Panc1 (cell line): ENCODE measurements at regions not wholly inside any gene's neighbourhood (a gene's known extent, or its start where the extent isn't known, plus 50 kb on each side); places are given as distances from the start of the nearest gene placed in this dataset.

ENCODE experiments used
- ATAC-seq: fragments of 200-7000 bp; cut with Tn5 transposase; 2 replicates; pipeline ENCODE4 v1.9.1; 2020; ENCODE audit warnings: mild to moderate bottlenecking, moderate library complexity
- BruUV-seq: library from RNA; stranded (reverse); fragments of 400-500 nt; replicated peaks from 2 replicates; lab custom pipeline; 2021; lab: Mats Ljungman, UMichigan
- CTCF ChIA-PET: fragments of 300-600 bp; sonication (Branson Sonifier 250); formaldehyde crosslinking; loops from one replicate; lab custom pipeline; 2022; ENCODE audit warnings: antibody characterized with exemption; lab: Charles Lee
- POLR2A ChIA-PET: fragments of 300-600 bp; sonication (Branson Sonifier 250); formaldehyde crosslinking; loops from one replicate; lab custom pipeline; 2022; ENCODE audit warnings: antibody characterized with exemption; lab: Charles Lee
- DNase-seq: peaks from one replicate; pipeline ENCODE4 v3.0.0-alpha.2; 2010; ENCODE audit warnings: low read depth, low spot score
- H3K27ac ChIP-seq: 2 replicates; pipeline ENCODE4 v1.5.1; 2011; ENCODE audit warnings: mild to moderate bottlenecking, low read length, inconsistent platforms
- H3K27me3 ChIP-seq: fragments of 200-500 bp; sonication (Bioruptor generic); 2 replicates; pipeline ENCODE4 v1.6.0; 2014; ENCODE audit warnings: low read length, inconsistent platforms; ENCODE audit not compliant: control insufficient read depth, insufficient read depth
- H3K36me3 ChIP-seq: fragments of 200-500 bp; sonication (Bioruptor generic); 2 replicates; pipeline ENCODE4 v1.5.1; 2014; ENCODE audit warnings: inconsistent platforms, mild to moderate bottlenecking, low read length, moderate library complexity; ENCODE audit not compliant: control insufficient read depth, insufficient read depth
- H3K4me1 ChIP-seq: 2 replicates; pipeline ENCODE4 v1.5.1; 2011; ENCODE audit warnings: inconsistent platforms, mild to moderate bottlenecking, low read length, moderate library complexity; ENCODE audit not compliant: control insufficient read depth, insufficient read depth
- H3K4me3 ChIP-seq, 2 experiments: 2 replicates each; pipeline ENCODE4 v1.5.1; 2011 to 2012; ENCODE audit warnings: low read depth in 2 of 2, low read length in 2 of 2, mild to moderate bottlenecking in 2 of 2, inconsistent platforms in 1 of 2, moderate library complexity in 1 of 2
- H3K9me3 ChIP-seq: fragments of 200-500 bp; sonication (Bioruptor generic); 2 replicates; pipeline ENCODE4 v1.5.1; 2014; ENCODE audit warnings: low read depth, mild to moderate bottlenecking, inconsistent platforms, low read length, moderate library complexity; ENCODE audit not compliant: control insufficient read depth, insufficient read depth
- POLR2AphosphoS5 ChIP-seq: IDR thresholded peaks from 2 replicates; pipeline ENCODE4 v1.6.1; 2012; ENCODE audit warnings: mild to moderate bottlenecking, low read depth, low read length, moderate library complexity
- SIN3A ChIP-seq: IDR thresholded peaks from 2 replicates; pipeline ENCODE4 v1.6.1; 2012; ENCODE audit warnings: low read depth, mild to moderate bottlenecking, low read length, moderate library complexity, borderline replicate concordance; ENCODE audit not compliant: insufficient read depth
- TCF7L2 ChIP-seq: IDR thresholded peaks from 2 replicates; pipeline ENCODE4 v1.6.1; 2011; ENCODE audit warnings: mild to moderate bottlenecking, low read depth, low read length, inconsistent platforms
- in situ Hi-C: cut with HindIII; loops from 2 replicates; pipeline ENCODE4 v1.10.0; 2016; ENCODE audit warnings: low sequenced_read_pairs, low pct_unique_long_range_greater_than_20kb
- intact Hi-C: fragments of 100-400 bp; cut with micrococcal nuclease; formaldehyde crosslinking; loops from one replicate; pipeline ENCODE4 v1.10.0; 2022; ENCODE audit not compliant: unreplicated experiment
- TF ChIP-seq, protein P1 (sequence below), 2 experiments: IDR thresholded peaks; 2 replicates each; pipeline ENCODE4 v1.6.1; 2011 to 2012; ENCODE audit warnings: low read depth in 2 of 2, control low read depth in 1 of 2, low read length in 1 of 2, mild to moderate bottlenecking in 1 of 2, moderate library complexity in 1 of 2; ENCODE audit not compliant: insufficient read depth in 1 of 2
- TF ChIP-seq, protein P2 (sequence below): fragments of 450-650 bp; IDR thresholded peaks from 2 replicates; pipeline ENCODE4 v1.5.1; 2017; ENCODE audit warnings: mild to moderate bottlenecking

DNA sequence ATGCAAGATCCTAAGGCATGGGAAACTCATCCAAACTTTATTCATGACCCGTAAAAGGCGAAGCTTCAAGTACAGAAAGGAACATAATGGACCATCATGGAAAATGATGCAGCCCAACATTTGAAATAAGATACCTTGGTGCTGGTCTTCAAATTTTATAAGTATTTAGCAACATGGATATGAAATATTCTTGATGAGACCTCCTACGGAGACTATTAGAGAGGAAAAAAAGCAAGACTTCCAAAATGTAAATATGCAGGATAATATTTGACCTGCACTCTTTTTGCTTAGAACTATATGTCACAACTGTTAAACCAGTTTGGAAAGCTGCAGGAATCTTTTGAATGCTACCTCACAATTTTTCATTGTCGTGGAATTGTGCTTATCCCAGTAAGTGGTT is 168.8 kb upstream of the ARID2 start:
- Histone ChIP-seq H3K4me1 (no peaks in the 10 kb centered on the region), H3K4me3 (no peak overlapping the region), H3K27ac (no peak overlapping the region), H3K27me3 (no peaks in the 10 kb centered on the region), H3K36me3 (no peaks in the 10 kb centered on the region), H3K9me3 (no peaks in the 10 kb centered on the region)
- ChIA-PET CTCF (no interaction called here), POLR2A (no interaction called here)
- no TSS peak for BruUV-seq
- DNase-seq (no peak), ATAC-seq (no peak)
- TF ChIP-seq, protein P1, sequence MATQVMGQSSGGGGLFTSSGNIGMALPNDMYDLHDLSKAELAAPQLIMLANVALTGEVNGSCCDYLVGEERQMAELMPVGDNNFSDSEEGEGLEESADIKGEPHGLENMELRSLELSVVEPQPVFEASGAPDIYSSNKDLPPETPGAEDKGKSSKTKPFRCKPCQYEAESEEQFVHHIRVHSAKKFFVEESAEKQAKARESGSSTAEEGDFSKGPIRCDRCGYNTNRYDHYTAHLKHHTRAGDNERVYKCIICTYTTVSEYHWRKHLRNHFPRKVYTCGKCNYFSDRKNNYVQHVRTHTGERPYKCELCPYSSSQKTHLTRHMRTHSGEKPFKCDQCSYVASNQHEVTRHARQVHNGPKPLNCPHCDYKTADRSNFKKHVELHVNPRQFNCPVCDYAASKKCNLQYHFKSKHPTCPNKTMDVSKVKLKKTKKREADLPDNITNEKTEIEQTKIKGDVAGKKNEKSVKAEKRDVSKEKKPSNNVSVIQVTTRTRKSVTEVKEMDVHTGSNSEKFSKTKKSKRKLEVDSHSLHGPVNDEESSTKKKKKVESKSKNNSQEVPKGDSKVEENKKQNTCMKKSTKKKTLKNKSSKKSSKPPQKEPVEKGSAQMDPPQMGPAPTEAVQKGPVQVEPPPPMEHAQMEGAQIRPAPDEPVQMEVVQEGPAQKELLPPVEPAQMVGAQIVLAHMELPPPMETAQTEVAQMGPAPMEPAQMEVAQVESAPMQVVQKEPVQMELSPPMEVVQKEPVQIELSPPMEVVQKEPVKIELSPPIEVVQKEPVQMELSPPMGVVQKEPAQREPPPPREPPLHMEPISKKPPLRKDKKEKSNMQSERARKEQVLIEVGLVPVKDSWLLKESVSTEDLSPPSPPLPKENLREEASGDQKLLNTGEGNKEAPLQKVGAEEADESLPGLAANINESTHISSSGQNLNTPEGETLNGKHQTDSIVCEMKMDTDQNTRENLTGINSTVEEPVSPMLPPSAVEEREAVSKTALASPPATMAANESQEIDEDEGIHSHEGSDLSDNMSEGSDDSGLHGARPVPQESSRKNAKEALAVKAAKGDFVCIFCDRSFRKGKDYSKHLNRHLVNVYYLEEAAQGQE (IDR thresholded peaks at IDR 0.05; ENCODE audit: insufficient read depth in 1 of 2, low read depth in 2 of 2, low read length in 1 of 2) = no peak
- TF ChIP-seq POLR2AphosphoS5 (no peak), SIN3A (no peak), TCF7L2 (no peak)
- TF ChIP-seq, protein P2, sequence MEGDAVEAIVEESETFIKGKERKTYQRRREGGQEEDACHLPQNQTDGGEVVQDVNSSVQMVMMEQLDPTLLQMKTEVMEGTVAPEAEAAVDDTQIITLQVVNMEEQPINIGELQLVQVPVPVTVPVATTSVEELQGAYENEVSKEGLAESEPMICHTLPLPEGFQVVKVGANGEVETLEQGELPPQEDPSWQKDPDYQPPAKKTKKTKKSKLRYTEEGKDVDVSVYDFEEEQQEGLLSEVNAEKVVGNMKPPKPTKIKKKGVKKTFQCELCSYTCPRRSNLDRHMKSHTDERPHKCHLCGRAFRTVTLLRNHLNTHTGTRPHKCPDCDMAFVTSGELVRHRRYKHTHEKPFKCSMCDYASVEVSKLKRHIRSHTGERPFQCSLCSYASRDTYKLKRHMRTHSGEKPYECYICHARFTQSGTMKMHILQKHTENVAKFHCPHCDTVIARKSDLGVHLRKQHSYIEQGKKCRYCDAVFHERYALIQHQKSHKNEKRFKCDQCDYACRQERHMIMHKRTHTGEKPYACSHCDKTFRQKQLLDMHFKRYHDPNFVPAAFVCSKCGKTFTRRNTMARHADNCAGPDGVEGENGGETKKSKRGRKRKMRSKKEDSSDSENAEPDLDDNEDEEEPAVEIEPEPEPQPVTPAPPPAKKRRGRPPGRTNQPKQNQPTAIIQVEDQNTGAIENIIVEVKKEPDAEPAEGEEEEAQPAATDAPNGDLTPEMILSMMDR = no peak
- intact Hi-C loops (no loop called here), in situ Hi-C loops (no loop called here)

DNA sequence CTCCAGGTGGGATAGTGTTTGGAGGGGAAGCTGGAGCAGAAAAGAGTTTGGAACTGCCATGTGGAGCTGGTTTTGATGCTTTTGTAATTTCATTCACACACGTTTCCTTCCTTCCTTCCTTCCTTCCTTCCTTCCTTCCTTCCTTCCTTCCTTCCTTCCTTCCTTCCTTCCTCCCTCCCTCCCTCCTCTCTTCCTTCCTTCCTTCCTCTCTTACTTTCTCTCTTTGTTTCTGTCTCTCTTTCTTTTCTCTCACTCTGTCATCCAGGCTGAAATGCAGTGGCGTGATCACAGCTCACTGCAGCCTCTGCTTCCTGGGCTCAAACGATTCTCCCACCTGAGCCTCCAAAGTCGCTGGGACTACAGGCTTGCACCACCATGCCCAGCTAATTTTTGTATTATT is 168.0 kb upstream of the ARID2 start:
- Histone ChIP-seq H3K4me1 (no peaks in the 10 kb centered on the region), H3K27me3 (no peaks in the 10 kb centered on the region), H3K27ac (no peak overlapping the region), H3K4me3 (no peak overlapping the region), H3K9me3 (no peaks in the 10 kb centered on the region), H3K36me3 (no peaks in the 10 kb centered on the region)
- in situ Hi-C loops = no loop called here
- ChIA-PET POLR2A (no interaction called here), CTCF (no interaction called here)
- DNase-seq = no peak
- intact Hi-C loops = no loop called here
- no peak for TF ChIP-seq TCF7L2
- no peak for TF ChIP-seq POLR2AphosphoS5
- TF ChIP-seq, protein P1 (IDR thresholded peaks at IDR 0.05; ENCODE audit: insufficient read depth in 1 of 2, low read depth in 2 of 2, low read length in 1 of 2) = no peak
- no peak for TF ChIP-seq SIN3A
- TF ChIP-seq, protein P2 = no peak
- BruUV-seq = no TSS peak
- no peak for ATAC-seq
